ENCODE measurements at regions not wholly inside any gene's neighbourhood (a gene's known extent, or its start where the extent isn't known, plus 50 kb on each side); places are given as distances from the start of the nearest gene placed in this dataset.

- Histone ChIP-seq H3K9me3 (no peaks in the 10 kb centered on the region), H3K36me3 (ENCODE audit: low read depth) (no peaks in the 10 kb centered on the region), H3K4me1 (ENCODE audit: low read depth) (no peaks in the 10 kb centered on the region), H3K4me3 (no peak overlapping the region)
- intact Hi-C loops (cut with DNase I, micrococcal nuclease) = no loop called here
- DNase-seq (no peak), ATAC-seq (no peak)
- TF ChIP-seq CTCF (IDR thresholded peaks at IDR 0.05) = no peak
Measured at GRCh38 chr14:27127838-27128237, 530.0 kb upstream of the NOVA1 start.

- no peaks in the 10 kb centered on the region for H3K36me3 ChIP-seq (ENCODE audit: low read depth)
Measured at GRCh38 chr14:27134200-27134599, 536.4 kb upstream of the NOVA1 start.

GRCh38 chr14:27145170-27145569 lies 547.3 kb upstream of the NOVA1 start:
- intact Hi-C loops (cut with DNase I, micrococcal nuclease) = no loop called here
- no peak for TF ChIP-seq CTCF (IDR thresholded peaks at IDR 0.05)
- no peaks in the 10 kb centered on the region for H3K9me3 ChIP-seq
- ATAC-seq (no peak), DNase-seq (no peak)
- H3K4me3 ChIP-seq = no peak overlapping the region
- H3K36me3 ChIP-seq (ENCODE audit: low read depth) = no peaks in the 10 kb centered on the region
- H3K4me1 ChIP-seq (ENCODE audit: low read depth) = no peaks in the 10 kb centered on the region

More at GRCh38 chr14:27134200-27134599, 536.4 kb upstream of the NOVA1 start:
- Histone ChIP-seq H3K9me3 (no peaks in the 10 kb centered on the region), H3K4me3 (no peak overlapping the region), H3K4me1 (ENCODE audit: low read depth) (no peaks in the 10 kb centered on the region)
- ATAC-seq (no peak), DNase-seq (no peak)
- intact Hi-C loops (cut with DNase I, micrococcal nuclease) = no loop called here
- no peak for TF ChIP-seq CTCF (IDR thresholded peaks at IDR 0.05)

- H3K4me1 ChIP-seq (ENCODE audit: low read depth) = no peaks in the 10 kb centered on the region
- ATAC-seq (no peak), DNase-seq (no peak)
- H3K9me3 ChIP-seq = no peaks in the 10 kb centered on the region
- TF ChIP-seq CTCF (IDR thresholded peaks at IDR 0.05) = no peak
- intact Hi-C loops (cut with DNase I, micrococcal nuclease) = no loop called here
- no peak overlapping the region for H3K4me3 ChIP-seq
- no peaks in the 10 kb centered on the region for H3K36me3 ChIP-seq (ENCODE audit: low read depth)
Measured at GRCh38 chr14:27148143-27148542, 550.3 kb upstream of the NOVA1 start.

GRCh38 chr14:27164139-27164538 lies 566.3 kb upstream of the NOVA1 start:
- intact Hi-C loops (cut with DNase I, micrococcal nuclease) = no loop called here
- H3K9me3 ChIP-seq = peaks cover 3% of the 10 kb centered on the region
- no peaks in the 10 kb centered on the region for H3K4me1 ChIP-seq (ENCODE audit: low read depth)
- DNase-seq (no peak), ATAC-seq (no peak)
- no peak for TF ChIP-seq CTCF (IDR thresholded peaks at IDR 0.05)
- no peak overlapping the region for H3K4me3 ChIP-seq
- no peaks in the 10 kb centered on the region for H3K36me3 ChIP-seq (ENCODE audit: low read depth)

GRCh38 chr14:27175489-27175888 lies 577.7 kb upstream of the NOVA1 start:
- Histone ChIP-seq H3K36me3 (ENCODE audit: low read depth) (no peaks in the 10 kb centered on the region), H3K4me1 (ENCODE audit: low read depth) (no peaks in the 10 kb centered on the region), H3K9me3 (peaks cover 5% of the 10 kb centered on the region), H3K4me3 (no peak overlapping the region)
- intact Hi-C loops (cut with DNase I, micrococcal nuclease) = no loop called here
- no peak for TF ChIP-seq CTCF (IDR thresholded peaks at IDR 0.05)
- DNase-seq = no peak
- ATAC-seq = no peak
